Large intestine (tissue), 3 donors: ENCODE measurements at regions not wholly inside any gene's neighbourhood (a gene's known extent, or its start where the extent isn't known, plus 50 kb on each side); places are given as distances from the start of the nearest gene placed in this dataset.
"Not testable (repeated sequence)": the region's sequence is repeated elsewhere in the genome, so short reads cannot be mapped to it uniquely, and the experiment has no call there.

ENCODE experiments used
- DNase-seq, 2 donors: peaks; one replicate each; pipeline versions ENCODE4 v3.0.0 to v3.0.0-alpha.2; 2013
- H3K27ac ChIP-seq: one replicate; pipeline ENCODE4 v1.5.1; 2013; ENCODE audit warnings: low read length
- H3K27me3 ChIP-seq: 2 replicates; pipeline ENCODE4 v1.6.1; 2013; ENCODE audit warnings: low read length; ENCODE audit not compliant: control insufficient read depth, insufficient read depth
- H3K36me3 ChIP-seq: 2 replicates; pipeline ENCODE4 v1.6.1; 2013; ENCODE audit warnings: low read length; ENCODE audit not compliant: control insufficient read depth, insufficient read depth
- H3K4me1 ChIP-seq: one replicate; pipeline ENCODE4 v1.6.1; 2013; ENCODE audit warnings: low read length; ENCODE audit not compliant: control insufficient read depth, insufficient read depth
- H3K4me3 ChIP-seq: one replicate; pipeline ENCODE4 v1.5.1; 2013; ENCODE audit warnings: low read length
- H3K9me3 ChIP-seq: one replicate; pipeline ENCODE4 v1.6.1; 2013; ENCODE audit warnings: mild to moderate bottlenecking, low read depth, low read length, moderate library complexity; ENCODE audit not compliant: control insufficient read depth
- WGBS: methylation state at CpG from one replicate; pipeline ENCODE4 v1.1.5; 2013; ENCODE audit warnings: low lambda C conversion rate; ENCODE audit not compliant: insufficient coverage; 5-methylcytosine and 5-hydroxymethylcytosine counted together

GRCh38 chr15:81807806-81808205, 238.0 kb downstream of the MEX3B start:
- H3K4me1 ChIP-seq = no peaks in the 10 kb centered on the region
- WGBS = no CpG with 5 or more reads among the region's 3 CpGs
- H3K27me3 ChIP-seq = no peaks in the 10 kb centered on the region

GRCh38 chr15:81807186-81807585, 238.6 kb downstream of the MEX3B start:
- no peak overlapping the region for H3K4me3 ChIP-seq
- H3K27me3 ChIP-seq = no peaks in the 10 kb centered on the region
- no peak for DNase-seq
- no peaks in the 10 kb centered on the region for H3K9me3 ChIP-seq
- H3K4me1 ChIP-seq = no peaks in the 10 kb centered on the region
- H3K27ac ChIP-seq = no peak overlapping the region
- no CpG with 5 or more reads among the region's 2 CpGs for WGBS
- no peaks in the 10 kb centered on the region for H3K36me3 ChIP-seq

More at GRCh38 chr15:81807806-81808205, 238.0 kb downstream of the MEX3B start:
- Histone ChIP-seq H3K36me3 (no peaks in the 10 kb centered on the region), H3K9me3 (no peaks in the 10 kb centered on the region), H3K27ac (no peak overlapping the region), H3K4me3 (no peak overlapping the region)
- no peak for DNase-seq

- Histone ChIP-seq H3K27ac (no peak overlapping the region), H3K27me3 (no peaks in the 10 kb centered on the region), H3K4me3 (no peak overlapping the region), H3K9me3 (no peaks in the 10 kb centered on the region), H3K4me1 (no peaks in the 10 kb centered on the region), H3K36me3 (no peaks in the 10 kb centered on the region)
- no peak for DNase-seq
- no CpG with 5 or more reads among the region's 1 CpG for WGBS
These were observed 249.9 kb downstream of the MEX3B start for GRCh38 chr15:81795899-81796298.

- H3K4me3 ChIP-seq = no peak overlapping the region
- no peak for DNase-seq
- no CpG with 5 or more reads among the region's 2 CpGs for WGBS
- H3K36me3 ChIP-seq = no peaks in the 10 kb centered on the region
- H3K9me3 ChIP-seq = no peaks in the 10 kb centered on the region
- H3K4me1 ChIP-seq = no peaks in the 10 kb centered on the region
- H3K27me3 ChIP-seq = no peaks in the 10 kb centered on the region
- H3K27ac ChIP-seq = no peak overlapping the region
These were observed 253.2 kb downstream of the MEX3B start for GRCh38 chr15:81792646-81793045.

GRCh38 chr15:81791322-81791721, 254.5 kb downstream of the MEX3B start:
- H3K9me3 ChIP-seq, H3K27me3 ChIP-seq, H3K27ac ChIP-seq, H3K4me3 ChIP-seq, DNase-seq, H3K4me1 ChIP-seq, H3K36me3 ChIP-seq: not testable (repeated sequence)
- no CpG with 5 or more reads among the region's 2 CpGs for WGBS

- no peak for DNase-seq
- Histone ChIP-seq H3K4me3 (no peak overlapping the region), H3K9me3 (no peaks in the 10 kb centered on the region), H3K36me3 (no peaks in the 10 kb centered on the region), H3K27me3 (no peaks in the 10 kb centered on the region), H3K4me1 (no peaks in the 10 kb centered on the region), H3K27ac (no peak overlapping the region)
- 80% methylated on average over 1 of the region's 4 CpGs for WGBS
These were observed 256.4 kb downstream of the MEX3B start for GRCh38 chr15:81789403-81789802.

GRCh38 chr15:81786776-81787175, 259.0 kb downstream of the MEX3B start:
- Histone ChIP-seq H3K4me3 (no peak overlapping the region), H3K36me3 (no peaks in the 10 kb centered on the region), H3K27ac (no peak overlapping the region), H3K27me3 (no peaks in the 10 kb centered on the region), H3K4me1 (no peaks in the 10 kb centered on the region), H3K9me3 (no peaks in the 10 kb centered on the region)
- no peak for DNase-seq
- 100% methylated on average over 1 of the region's 4 CpGs for WGBS

- no peaks in the 10 kb centered on the region for H3K27me3 ChIP-seq
- H3K4me3 ChIP-seq = no peak overlapping the region
- no CpG with 5 or more reads among the region's 5 CpGs for WGBS
- H3K36me3 ChIP-seq = no peaks in the 10 kb centered on the region
- no peaks in the 10 kb centered on the region for H3K9me3 ChIP-seq
- no peak overlapping the region for H3K27ac ChIP-seq
- H3K4me1 ChIP-seq = no peaks in the 10 kb centered on the region
- no peak for DNase-seq
These were observed 260.1 kb downstream of the MEX3B start for GRCh38 chr15:81785679-81786078.

- Histone ChIP-seq H3K9me3 (no peaks in the 10 kb centered on the region), H3K27me3 (no peaks in the 10 kb centered on the region), H3K36me3 (no peaks in the 10 kb centered on the region), H3K4me3 (no peak overlapping the region), H3K27ac (no peak overlapping the region), H3K4me1 (no peaks in the 10 kb centered on the region)
- DNase-seq = no peak
- WGBS = no CpG with 5 or more reads among the region's 4 CpGs
These were observed 260.6 kb downstream of the MEX3B start for GRCh38 chr15:81785181-81785580.

- no peak overlapping the region for H3K27ac ChIP-seq
- no peaks in the 10 kb centered on the region for H3K4me1 ChIP-seq
- no peaks in the 10 kb centered on the region for H3K36me3 ChIP-seq
- no peaks in the 10 kb centered on the region for H3K9me3 ChIP-seq
- DNase-seq = no peak
- WGBS = no CpG with 5 or more reads among the region's 6 CpGs
- no peaks in the 10 kb centered on the region for H3K27me3 ChIP-seq
- H3K4me3 ChIP-seq = no peak overlapping the region
These were observed 261.1 kb downstream of the MEX3B start for GRCh38 chr15:81784751-81785150.

GRCh38 chr15:81783586-81783985, 262.2 kb downstream of the MEX3B start:
- no CpG with 5 or more reads among the region's 3 CpGs for WGBS
- no peaks in the 10 kb centered on the region for H3K4me1 ChIP-seq
- no peak overlapping the region for H3K27ac ChIP-seq

More at GRCh38 chr15:81783586-81783985, 262.2 kb downstream of the MEX3B start:
- H3K36me3 ChIP-seq = no peaks in the 10 kb centered on the region
- H3K4me3 ChIP-seq = no peak overlapping the region
- H3K27me3 ChIP-seq = no peaks in the 10 kb centered on the region
- no peak for DNase-seq
- H3K9me3 ChIP-seq = no peaks in the 10 kb centered on the region
